ENCODE measurements at regions not wholly inside any gene's neighbourhood (a gene's known extent, or its start where the extent isn't known, plus 50 kb on each side); places are given as distances from the start of the nearest gene placed in this dataset.
"Not testable (repeated sequence)": the region's sequence is repeated elsewhere in the genome, so short reads cannot be mapped to it uniquely, and the experiment has no call there.

GRCh38 chr22:26770624-26771023 is 113.2 kb downstream of the MIAT start:
- DNase-seq = no peak

- DNase-seq = not testable (repeated sequence)
These were observed 115.7 kb downstream of the MIAT start for GRCh38 chr22:26773054-26773453.

- DNase-seq = no peak
These were observed 118.0 kb downstream of the MIAT start for GRCh38 chr22:26775394-26775793.

GRCh38 chr22:26777156-26777801 is 119.9 kb downstream of the MIAT start:
- no peak for DNase-seq

- DNase-seq = no peak
These were observed 121.0 kb downstream of the MIAT start for GRCh38 chr22:26778372-26778771.

- DNase-seq = no peak
These were observed 121.7 kb downstream of the MIAT start for GRCh38 chr22:26779108-26779507.

- no peak for DNase-seq
These were observed 122.5 kb downstream of the MIAT start for GRCh38 chr22:26779929-26780328.

- no peak for DNase-seq
These were observed 123.1 kb downstream of the MIAT start for GRCh38 chr22:26780521-26780920.

GRCh38 chr22:26781062-26781461 is 123.7 kb downstream of the MIAT start:
- DNase-seq = no peak

- DNase-seq = no peak
These were observed 124.2 kb downstream of the MIAT start for GRCh38 chr22:26781596-26781995.

- DNase-seq = no peak
These were observed 126.5 kb downstream of the MIAT start for GRCh38 chr22:26783885-26784284.

GRCh38 chr22:26784772-26785171 is 127.4 kb downstream of the MIAT start:
- no peak for DNase-seq

- no peak for DNase-seq
These were observed 128.5 kb downstream of the MIAT start for GRCh38 chr22:26785932-26786331.

GRCh38 chr22:26786398-26786797 is 129.0 kb downstream of the MIAT start:
- DNase-seq = no peak

- DNase-seq = no peak
These were observed 132.6 kb downstream of the MIAT start for GRCh38 chr22:26789951-26790350.

GRCh38 chr22:26792522-26792921 is 135.1 kb downstream of the MIAT start:
- no peak for DNase-seq

GRCh38 chr22:26796785-26797184 is 139.4 kb downstream of the MIAT start:
- DNase-seq = no peak

GRCh38 chr22:26797910-26798309 is 140.5 kb downstream of the MIAT start:
- DNase-seq = no peak

GRCh38 chr22:26798462-26799065 is 141.2 kb downstream of the MIAT start:
- no peak for DNase-seq

GRCh38 chr22:26800858-26801257 is 143.5 kb downstream of the MIAT start:
- DNase-seq = no peak

GRCh38 chr22:26801449-26801848 is 144.1 kb downstream of the MIAT start:
- no peak for DNase-seq

- no peak for DNase-seq
These were observed 146.9 kb downstream of the MIAT start for GRCh38 chr22:26804315-26804714.

- no peak for DNase-seq
These were observed 147.6 kb downstream of the MIAT start for GRCh38 chr22:26804911-26805539.

GRCh38 chr22:26806445-26807175 is 149.2 kb downstream of the MIAT start:
- DNase-seq = no peak

All from activated CD4-positive, alpha-beta T cell treated with anti-CD3 and anti-CD28 coated beads for 4 hours (primary cell).